Activated naive CD4-positive, alpha-beta T cell treated with anti-CD3 and anti-CD28 coated beads, Interleukin-2, amount 50 U/mL, for 16 hours (primary cell): ENCODE measurements at regions not wholly inside any gene's neighbourhood (a gene's known extent, or its start where the extent isn't known, plus 50 kb on each side); places are given as distances from the start of the nearest gene placed in this dataset.

Experiments
- DNase-seq: peaks from one replicate; pipeline ENCODE4 v3.0.0-alpha.2; 2020

DNA sequence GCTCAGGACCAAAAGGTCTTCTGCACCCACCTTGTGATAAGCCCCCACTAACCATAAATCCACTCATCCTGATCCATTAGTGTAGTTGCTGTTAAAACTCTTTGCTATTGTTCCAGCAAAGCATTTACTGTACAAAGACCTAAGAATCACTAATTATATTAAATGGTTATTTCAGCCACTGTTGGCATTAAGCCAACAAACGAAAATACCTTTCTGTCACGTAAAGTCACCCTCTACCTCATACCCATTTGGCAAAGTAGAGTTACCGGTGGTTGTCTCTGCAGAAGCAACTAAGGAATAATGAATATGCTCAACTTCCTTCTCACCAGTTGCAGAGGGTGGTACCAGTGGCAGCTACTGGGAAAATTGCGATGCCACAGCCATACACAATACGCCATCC, 224.5 kb downstream of the SP3 start:
- DNase-seq = no peak

DNA sequence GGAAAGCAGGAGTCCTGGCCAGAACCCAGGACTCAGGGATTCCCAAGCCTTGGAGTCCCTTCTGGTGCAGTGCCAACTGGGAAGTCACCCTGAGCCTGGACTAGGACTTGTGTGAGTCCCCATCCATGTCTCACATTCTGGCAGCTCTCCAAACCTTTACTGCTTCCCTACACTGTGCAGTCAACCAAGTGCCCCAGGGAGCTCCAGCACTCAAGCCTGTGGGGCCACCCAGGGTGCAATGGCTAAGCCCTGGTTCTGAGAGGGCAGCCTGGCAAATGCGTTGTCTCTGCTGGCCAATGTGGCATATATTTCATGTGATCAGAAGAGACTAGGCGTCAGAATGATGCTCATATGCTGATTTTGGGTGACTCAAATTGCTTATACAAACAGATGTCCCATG, 223.4 kb downstream of the SP3 start:
- DNase-seq = no peak

DNA sequence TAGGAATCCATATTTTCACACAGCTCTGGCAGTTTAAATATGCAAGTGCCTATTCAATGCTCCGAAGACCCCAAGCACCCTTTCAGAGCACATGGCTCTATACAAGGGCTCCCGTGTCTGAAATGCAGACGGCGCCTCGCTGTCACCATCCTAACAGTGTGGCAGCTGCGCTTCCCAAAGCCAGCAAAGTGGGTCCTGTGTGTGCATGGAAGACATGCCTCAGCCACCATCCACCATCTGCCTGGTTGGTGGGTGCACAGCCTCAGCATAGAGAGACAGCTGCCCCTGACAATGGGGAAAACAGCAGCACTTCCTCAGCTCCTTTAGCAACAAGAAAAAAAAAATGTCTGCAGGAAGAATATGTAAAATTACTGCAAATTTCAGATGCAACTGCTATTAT, 218.1 kb downstream of the SP3 start:
- DNase-seq = no peak

DNA sequence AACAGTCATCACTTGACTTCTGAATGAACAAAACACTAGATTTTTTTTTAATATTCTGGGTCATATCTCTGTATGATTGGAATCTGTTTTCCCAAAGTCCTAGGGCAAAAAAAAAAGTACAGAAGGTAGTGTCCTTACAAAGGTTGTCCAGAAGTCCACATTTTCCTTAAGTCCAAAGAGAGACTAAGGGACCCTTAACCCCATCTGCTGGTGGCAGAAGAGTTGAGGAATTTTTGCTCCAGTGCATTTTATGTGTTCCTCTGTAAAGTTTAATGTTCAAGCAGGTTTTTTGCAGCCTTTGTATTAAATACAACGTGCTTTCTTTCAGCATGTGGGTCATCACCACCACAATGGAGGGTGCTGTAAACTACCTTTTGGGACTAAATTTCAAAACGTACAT, 215.9 kb downstream of the SP3 start:
- no peak for DNase-seq

DNA sequence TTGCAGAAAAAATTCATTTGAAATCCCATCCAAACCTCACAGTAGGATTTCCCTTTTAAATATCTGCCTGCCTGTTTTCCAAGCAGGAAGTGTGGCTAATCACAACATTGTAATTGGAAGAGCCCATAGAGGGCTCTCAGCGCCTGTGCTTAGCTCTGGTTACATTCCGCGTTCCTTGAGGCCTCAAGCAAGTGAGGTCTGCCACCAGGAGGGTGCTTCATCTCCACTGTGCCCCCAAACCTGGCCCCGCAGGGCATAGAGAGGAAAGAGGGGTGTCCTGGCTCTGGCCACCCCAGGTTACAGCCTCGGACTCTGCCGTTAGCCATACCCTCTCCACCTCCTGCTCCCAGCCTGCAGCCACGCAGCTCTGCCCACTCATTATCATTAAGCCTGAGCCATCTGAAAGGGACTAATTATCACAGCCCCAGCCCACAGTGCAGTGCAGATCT, 214.8 kb downstream of the SP3 start:
- DNase-seq = no peak

DNA sequence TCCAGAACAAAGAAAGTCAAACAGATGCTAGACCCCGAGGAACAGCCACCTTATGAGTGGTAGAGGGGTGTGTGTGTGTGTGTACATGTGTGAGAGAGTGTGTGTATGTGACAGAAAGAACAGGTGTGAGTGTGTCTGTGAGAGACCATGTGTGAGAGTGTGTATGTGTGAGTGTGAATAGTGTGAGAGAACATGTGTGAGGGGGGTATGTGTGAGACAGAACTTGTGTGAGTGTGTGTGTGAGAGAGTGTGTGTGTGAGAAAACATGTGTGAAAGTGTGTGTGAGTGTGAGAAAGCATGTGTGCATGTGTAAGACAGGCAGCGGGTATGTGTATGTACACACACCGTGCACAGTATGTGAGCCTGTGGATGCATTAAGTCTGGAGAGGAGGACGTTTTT, 214.3 kb downstream of the SP3 start:
- no peak for DNase-seq

DNA sequence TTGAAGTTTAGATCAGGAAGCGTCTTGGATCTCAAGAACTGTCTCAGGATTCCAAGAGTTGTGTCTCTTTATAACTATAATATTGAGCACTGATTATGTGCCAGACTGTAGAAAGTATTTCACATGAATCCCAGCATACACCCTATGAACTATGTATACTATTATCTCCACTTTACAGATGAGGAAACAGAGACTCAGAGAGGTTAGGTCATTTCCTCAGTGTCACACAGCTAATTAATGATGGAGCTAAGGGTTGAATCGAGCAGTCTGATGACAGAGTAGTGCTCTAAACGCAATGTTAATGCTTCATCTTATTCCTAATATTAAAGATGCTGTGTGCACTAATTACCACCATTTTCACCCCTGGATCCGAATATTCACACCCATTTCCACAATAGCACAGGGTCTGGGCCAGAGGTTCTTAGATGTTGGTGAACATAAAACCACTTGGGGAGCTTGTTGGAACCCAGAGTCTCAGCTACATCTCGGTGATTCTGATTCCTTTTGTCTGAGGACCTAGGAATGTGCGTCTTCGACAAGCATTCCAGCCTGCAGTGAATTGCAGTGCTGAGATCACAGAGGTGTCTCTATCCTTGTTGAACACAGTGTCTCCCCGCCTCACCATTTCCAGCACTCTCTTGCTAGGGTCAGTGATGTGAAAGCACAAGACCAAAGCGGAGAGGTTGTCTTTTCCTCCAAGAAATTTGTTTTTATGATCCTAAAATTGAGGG, 213.8 kb downstream of the SP3 start:
- DNase-seq = no peak

DNA sequence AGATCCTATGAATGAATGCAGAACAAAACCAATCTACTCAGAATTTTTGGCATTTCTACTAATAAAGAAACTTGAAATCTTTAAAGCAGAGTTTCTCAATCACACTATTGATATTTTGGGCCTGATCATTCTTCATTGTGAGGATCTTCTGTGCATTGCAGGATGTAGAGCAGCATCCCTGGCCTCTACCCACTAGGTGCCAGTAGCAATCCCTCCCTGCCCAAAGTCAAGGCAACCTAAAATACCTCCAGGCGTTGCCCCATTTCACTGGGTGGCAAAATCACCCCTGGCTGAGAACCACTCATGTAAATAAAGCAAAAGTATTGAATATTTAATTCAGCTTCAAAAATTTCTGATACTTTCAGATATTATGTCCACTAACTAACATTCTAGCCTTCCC, 213.0 kb downstream of the SP3 start:
- DNase-seq = no peak

DNA sequence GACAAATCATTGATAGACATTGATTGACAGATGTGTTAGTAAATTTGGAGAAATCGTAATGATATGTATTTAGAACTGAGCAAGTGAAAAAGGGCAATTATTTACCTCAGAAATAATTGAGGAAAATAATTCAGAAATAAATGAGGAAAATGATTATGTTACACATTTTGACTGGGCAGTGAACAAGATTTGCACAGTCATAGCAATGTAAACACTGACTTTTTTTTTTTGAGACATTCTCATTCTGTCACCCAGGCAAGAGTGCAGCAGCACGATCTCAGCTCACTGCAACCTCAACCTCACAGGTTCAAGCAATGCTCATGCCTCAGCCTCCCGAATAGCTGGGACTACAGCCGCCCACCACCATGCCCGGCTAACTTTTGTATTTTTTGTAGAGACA, 211.7 kb downstream of the SP3 start:
- no peak for DNase-seq

DNA sequence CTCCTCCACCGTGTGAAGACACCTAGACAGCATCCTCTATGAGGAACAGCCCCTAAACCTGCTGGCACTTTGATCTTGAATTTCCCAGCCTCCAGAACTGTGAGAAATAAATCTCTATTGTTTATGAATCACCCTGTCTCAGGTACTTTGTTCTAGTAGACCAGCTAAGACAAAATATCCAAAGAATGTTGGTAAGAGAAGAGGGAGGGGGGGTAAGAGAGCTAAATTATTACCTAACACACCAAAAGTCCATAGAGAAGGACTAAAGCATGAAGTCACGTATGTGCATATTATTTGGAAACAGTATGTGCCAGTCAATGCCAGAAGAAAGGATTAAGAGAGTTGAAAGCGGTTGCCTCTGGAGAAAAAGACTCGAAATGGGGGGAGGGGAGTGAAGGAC, 211.0 kb downstream of the SP3 start:
- no peak for DNase-seq

DNA sequence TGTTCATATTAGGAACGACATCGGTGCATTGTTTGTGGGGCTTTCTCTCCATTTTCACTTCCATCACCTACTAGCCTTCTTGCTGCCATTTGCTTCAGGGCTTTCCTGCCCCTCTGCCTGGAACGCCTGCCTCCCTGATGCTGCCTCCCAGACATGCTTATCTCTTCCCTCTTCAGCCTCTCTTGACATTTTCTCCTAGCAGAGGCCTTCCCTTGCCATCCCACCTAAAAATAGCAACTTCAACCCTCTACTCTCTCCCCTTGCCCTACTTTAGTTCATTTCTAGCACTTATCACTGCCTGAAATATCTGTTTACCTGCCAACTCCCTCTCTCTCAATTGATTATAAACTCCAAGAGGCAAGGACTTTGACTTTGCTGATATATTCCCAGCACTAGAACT, 210.3 kb downstream of the SP3 start:
- DNase-seq = no peak

DNA sequence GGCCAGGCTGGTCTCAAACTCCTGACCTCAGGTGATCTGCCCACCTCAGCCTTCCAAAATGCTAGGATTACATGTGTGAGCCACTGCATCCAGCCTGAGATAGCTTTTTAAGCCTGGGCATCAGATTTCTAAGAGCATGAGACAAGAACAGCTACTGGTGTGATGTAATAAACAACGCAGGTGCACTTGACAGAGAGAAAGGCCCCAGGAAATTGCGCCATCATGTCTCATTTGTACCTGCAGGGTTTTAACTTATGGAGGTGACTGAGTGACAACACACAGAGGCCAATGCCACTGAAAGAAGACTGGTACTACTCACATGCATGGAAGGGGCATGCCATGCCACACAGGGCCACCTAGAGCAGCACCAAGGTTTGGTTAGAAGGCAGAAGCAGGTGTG, 209.4 kb downstream of the SP3 start:
- no peak for DNase-seq

DNA sequence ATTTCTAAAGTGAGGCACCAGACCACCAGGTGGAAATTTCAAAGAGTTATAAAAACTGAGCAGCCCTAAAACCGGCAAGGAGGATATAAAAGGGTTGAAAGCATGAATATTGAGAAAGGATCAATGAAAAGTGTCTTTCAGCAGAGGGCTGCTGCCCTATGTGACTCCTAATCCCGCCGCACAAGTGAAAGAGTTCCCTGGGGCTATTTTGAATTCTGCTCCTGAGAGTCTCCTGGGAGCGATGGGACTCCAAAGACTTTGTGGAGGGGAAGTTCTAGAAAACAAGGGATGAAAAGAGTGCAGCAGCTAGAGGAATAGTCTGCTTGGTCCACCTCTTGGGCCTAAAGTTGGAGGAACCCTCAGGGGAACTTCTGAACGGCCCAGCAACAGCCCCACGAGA, 205.2 kb downstream of the SP3 start:
- no peak for DNase-seq

DNA sequence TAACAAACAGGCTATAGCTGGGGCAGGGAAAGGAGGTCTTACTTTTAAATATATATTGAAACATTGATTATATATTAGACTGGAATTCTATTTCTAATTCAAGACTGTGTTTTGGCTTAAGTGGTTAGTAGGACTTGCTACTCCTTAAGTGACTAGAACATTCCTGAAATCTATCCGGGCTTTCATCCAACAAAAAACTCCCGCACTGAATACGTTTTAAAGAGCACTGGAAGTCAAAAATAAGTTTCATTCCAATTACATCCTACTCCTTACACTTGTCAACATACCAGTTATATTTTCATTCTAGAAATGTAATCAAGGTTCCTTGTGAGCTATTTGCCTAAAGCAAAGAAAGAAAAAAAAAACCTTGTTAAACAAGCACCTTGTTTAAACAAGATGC, 204.6 kb downstream of the SP3 start:
- DNase-seq = no peak

DNA sequence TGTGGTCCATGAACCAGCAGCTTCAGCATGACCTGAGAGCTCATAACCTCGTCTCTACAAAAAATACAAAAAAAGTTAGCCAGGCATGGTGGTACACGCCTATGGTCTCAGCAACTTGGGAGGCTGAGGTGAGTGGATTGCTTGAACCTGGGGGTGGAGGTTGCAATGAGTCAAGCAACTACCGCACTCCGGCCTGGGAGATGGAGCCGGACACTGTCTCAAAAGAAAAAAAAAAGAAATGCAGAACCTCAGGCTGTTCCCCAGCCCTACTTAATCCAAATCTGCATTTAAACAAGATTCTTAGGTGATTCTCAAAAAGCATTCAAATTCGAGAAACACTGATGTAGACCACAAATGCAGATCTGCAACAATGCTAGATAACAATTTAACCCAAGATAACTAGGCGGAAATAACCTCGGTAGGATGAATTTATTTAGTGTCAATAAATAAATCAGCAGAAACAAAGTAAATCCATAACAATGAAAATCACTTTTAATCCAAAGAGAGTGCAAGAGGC, 203.5 kb downstream of the SP3 start:
- DNase-seq = no peak

DNA sequence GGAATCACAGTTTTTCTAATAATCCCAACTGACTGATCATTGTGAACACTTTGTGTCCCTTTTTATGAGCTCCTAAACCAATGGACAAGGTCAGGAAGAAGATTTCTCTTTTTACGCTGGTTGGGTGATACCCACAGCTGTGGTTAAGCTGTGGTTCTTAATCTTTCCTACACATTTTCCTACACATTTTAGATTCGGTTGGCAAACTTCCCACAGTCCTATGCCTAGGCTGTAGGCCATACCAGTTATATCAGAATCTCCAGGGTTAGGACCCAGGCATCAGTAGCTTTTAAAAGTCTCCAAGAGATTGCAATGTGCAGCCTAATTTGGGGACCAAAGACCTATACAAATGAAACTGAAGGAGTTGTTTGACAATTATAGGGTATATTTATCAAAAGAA, 203.0 kb downstream of the SP3 start:
- no peak for DNase-seq

DNA sequence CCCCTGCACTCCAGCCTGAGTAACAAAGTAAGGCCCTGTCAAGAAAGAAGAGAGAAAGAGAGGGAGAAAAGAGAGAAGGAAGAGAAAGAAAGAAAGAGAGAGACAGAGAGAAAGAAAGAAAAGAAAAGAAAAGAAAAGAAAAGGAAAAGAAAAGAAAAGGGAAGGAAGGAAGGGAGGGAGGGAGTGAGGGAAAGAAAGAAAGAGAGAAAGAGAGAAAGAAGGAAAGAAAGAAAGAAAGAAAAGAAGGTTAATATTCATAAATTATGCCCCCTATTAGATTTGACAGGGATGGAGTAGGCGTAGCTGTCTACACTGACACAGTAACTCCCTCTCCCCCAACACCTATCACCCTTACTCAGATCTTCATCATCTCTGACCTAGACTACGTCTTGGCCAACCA, 202.3 kb downstream of the SP3 start:
- DNase-seq = no peak

DNA sequence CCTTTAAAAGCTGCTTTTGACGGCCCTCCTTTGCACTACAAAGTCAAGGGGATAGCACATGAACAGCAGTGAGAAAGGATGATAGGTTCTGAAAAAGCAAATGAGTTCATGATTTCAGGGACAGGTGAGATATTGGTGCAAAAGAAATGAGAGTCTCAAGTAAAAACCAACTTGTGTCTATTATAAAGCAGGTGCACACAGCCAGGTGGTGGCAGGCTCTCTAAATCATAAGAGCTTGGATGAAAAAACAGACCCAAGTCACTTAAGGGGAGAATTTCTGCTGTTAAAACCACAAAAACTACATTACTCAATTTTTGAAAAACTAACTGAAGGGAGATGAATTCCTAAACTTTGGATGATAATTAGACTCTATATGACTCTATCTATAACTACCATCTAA, 201.5 kb downstream of the SP3 start:
- DNase-seq = no peak

DNA sequence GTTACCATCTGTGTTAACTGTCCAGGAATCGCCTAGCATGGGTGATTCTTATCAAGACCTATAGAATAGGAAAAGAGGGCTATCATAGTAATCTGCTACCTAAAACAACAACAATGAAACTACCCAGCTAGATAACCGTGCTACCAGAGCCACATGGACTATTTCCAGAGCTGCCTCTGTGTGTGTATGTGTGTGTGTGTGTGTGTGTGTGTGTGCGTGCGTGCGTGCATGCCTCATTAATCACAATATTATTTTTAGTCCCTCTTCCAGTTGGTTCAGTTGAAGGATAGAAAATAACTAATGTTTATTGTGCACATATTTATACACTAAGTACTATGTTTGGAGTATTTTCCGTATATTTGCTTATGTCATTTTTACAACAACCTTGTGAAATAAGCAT, 201.1 kb downstream of the SP3 start:
- no peak for DNase-seq

DNA sequence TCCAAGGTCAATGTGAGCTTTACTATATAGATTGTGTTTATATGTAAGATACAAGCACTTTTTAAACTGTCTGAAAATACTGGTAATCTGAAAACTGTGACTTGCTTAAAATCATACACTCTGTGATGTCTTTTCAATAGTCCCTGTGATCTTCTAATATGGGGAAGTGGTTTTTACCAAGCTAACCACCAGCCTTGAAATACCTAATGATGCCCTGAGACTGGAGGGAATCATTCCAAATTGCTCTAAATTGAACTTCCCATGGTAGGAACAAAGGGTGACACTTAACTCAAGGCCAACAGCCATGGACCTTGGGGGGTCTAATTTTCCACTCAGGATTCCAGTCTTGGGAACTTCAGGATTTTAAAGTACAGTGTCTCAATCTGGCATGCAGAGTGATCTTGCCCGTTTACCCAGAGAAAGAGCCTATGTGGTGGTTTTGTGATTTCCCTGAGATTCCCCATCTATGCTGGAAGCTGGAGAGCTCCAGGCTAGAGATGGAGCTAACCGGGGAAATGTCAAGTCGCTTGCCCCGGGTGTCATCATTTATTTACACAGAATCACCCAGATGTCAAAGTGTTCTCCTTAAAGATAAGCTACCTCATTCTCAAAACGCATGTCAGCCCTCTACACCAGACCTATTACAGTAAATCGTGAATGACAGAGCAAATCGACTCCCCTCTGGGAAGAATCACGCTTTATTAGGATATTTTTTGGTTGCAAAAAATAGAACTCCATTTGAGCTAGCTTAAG, 198.5 kb downstream of the SP3 start:
- no peak for DNase-seq

DNA sequence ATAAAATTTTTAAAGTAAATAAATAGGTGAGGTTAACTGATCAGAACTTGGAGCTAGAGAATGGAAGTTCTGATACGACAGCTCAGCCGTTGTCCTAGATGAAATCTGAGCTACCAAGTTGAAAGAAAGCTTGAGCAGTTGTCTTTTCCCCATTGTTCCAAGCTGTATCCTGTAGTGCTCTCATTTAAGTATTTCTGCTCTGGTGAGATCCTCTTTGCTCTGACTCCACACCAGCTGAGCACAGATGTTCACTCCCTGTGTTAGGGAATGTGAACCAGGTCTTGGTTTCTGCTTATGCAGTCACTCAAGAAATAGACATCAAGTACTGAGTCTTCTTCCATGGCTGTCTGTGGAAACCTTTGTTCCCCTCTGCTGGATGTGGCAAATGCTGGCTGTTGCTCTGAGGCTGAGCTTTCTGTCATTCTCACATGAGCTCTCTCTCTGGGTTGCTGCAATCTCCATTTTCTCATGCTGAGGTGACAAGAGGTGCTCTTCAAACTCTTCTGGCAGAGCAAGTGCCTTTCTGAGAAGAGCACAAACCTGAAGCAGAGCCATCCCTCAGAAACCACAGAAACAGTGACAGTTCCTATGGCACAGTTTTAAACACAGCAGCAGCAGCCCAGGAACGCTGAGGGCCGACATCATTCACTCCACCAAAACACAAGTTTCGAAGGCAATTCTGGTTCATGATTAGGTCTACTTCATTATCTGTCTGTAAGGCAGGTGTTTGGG, 194.1 kb downstream of the SP3 start:
- DNase-seq = no peak

DNA sequence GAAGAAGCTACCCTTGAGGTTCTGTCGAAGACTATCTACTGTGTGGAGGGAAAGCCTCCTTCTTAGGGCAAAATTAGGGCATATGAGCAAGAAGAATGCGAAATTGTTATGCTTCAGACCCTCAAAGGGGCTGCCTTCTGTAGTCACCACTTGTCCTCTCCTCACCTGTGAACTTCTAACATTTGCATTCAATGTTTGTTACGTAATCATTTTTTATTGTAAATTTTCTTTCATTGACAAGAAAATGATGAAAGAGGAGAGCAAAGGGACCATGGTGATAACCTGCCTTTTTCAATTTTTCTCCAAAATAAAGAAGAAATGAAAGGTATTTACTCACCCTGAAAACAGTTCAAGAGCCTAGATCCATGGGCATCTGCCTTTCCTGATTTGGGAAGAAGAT, 193.0 kb downstream of the SP3 start:
- no peak for DNase-seq

DNA sequence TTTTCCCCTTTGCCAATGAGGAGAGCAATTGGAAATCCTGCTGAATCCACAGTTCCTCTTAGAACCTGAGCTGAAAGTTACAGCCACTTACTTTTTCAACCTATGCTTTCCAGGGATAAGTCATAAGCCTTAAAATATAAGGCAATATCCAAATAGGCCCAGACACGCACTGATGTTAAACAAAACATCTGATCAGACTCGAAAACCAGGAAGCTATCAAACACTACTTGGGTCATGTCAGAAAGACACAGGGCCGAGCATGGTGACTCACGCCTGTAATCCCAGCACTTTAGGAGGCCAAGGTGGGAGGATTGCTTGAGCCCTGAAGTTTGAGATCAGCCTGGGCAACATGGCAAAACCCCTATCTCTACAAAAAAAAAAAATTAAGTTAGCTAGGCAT, 192.1 kb downstream of the SP3 start:
- no peak for DNase-seq

DNA sequence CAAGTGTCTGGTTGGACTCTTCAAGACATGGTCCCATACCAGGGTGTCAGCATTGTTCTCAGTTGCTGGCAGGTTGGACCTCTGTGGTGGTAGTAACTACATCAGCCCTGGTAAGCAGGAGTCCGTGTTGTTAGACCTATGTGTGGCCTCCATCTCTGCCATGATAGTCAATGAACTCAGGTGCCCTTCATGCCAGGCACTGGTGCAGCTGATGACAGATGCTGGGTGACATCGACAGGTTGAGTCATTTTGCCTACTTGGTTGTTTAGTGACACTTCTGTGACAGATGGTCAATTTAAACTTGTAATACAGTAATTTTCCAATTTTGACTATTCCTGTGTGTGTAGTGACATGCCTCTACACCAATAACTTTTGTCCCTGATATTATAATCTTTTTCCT, 189.7 kb downstream of the SP3 start:
- DNase-seq = no peak
